Esophagus muscularis mucosa (tissue), 4 donors: ENCODE measurements at regions not wholly inside any gene's neighbourhood (a gene's known extent, or its start where the extent isn't known, plus 50 kb on each side); places are given as distances from the start of the nearest gene placed in this dataset.

ENCODE experiments used
- EP300 ChIP-seq: sonication (generic); formaldehyde crosslinking; IDR thresholded peaks from one replicate; pipeline ENCODE4 v1.6.1; 2017; ENCODE audit warnings: antibody characterized with exemption
- POLR2A ChIP-seq: fragments of 450-650 bp; IDR thresholded peaks from one replicate; pipeline ENCODE4 v1.6.1; 2017; ENCODE audit warnings: antibody characterized with exemption, moderate library complexity, mild to moderate bottlenecking, low read depth
- TF ChIP-seq, protein P1 (sequence below), 3 experiments: fragments of 200-600 bp in 2 of 3; fragments of 450-650 bp in 1 of 3; sonication (generic) in 2 of 3; IDR thresholded peaks; one replicate each; pipeline ENCODE4 v1.5.1; 2017 to 2019; ENCODE audit warnings: antibody characterized with exemption in 3 of 3, mild to moderate bottlenecking in 2 of 3, moderate library complexity in 1 of 3

DNA sequence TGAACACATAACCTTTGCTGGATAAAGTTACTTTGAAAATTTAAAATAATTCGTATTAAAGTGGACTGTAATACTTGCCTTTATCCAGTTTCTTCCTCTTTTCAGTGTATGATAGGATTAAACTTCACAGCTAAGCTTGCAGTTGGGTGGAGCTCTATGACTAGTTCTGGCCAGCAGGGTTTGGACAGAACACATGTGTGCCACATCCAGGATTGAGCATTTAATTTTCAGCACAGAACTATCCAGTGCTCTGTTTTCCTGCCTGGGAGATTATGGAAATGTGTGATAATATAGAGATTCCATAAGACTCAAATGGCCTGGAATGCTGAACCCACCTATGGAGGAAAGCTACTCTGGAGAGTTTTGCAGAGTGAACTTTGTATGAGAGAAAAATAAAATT is 200.2 kb downstream of the OSR1 start:
- TF ChIP-seq, protein P1, sequence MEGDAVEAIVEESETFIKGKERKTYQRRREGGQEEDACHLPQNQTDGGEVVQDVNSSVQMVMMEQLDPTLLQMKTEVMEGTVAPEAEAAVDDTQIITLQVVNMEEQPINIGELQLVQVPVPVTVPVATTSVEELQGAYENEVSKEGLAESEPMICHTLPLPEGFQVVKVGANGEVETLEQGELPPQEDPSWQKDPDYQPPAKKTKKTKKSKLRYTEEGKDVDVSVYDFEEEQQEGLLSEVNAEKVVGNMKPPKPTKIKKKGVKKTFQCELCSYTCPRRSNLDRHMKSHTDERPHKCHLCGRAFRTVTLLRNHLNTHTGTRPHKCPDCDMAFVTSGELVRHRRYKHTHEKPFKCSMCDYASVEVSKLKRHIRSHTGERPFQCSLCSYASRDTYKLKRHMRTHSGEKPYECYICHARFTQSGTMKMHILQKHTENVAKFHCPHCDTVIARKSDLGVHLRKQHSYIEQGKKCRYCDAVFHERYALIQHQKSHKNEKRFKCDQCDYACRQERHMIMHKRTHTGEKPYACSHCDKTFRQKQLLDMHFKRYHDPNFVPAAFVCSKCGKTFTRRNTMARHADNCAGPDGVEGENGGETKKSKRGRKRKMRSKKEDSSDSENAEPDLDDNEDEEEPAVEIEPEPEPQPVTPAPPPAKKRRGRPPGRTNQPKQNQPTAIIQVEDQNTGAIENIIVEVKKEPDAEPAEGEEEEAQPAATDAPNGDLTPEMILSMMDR (IDR thresholded peaks at IDR 0.05), result no peak
- TF ChIP-seq EP300 (no peak), POLR2A (no peak)
